GM12865 (cell line): ENCODE measurements at regions not wholly inside any gene's neighbourhood (a gene's known extent, or its start where the extent isn't known, plus 50 kb on each side); places are given as distances from the start of the nearest gene placed in this dataset.

Experiments used
- DNase-seq: peaks from one replicate; pipeline ENCODE4 v3.0.0; 2010; ENCODE audit warnings: low read depth
- H3K4me3 ChIP-seq: 2 replicates; pipeline ENCODE4 v1.5.1; 2011; ENCODE audit warnings: mild to moderate bottlenecking, low read depth, low read length, control low read depth
- TF ChIP-seq, protein P1 (sequence below): IDR thresholded peaks from 2 replicates; pipeline ENCODE4 v1.5.1; 2011; ENCODE audit warnings: low read length, control low read depth, low read depth, inconsistent platforms; ENCODE audit not compliant: insufficient read depth; ENCODE audit errors: missing control alignments

DNA sequence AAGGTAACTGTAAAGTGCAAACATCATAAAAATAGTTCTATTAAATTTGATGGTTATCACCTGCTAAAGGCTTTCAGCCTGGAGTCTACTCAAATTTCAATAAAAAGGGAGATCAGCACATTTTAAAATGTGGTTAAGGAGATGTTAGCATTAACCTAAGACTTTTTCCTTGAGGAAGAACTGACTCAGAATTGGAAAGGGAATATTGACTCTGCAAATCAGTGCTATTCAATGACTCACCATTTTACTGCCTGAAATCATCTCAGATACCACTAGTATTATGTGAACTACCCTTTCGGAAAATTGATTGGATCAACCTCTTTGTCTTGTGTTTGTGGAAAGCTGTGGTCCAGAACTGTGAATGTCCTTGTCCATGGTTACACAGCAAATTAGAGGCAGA, 113.3 kb downstream of the ADRB2 start:
- TF ChIP-seq, protein P1, sequence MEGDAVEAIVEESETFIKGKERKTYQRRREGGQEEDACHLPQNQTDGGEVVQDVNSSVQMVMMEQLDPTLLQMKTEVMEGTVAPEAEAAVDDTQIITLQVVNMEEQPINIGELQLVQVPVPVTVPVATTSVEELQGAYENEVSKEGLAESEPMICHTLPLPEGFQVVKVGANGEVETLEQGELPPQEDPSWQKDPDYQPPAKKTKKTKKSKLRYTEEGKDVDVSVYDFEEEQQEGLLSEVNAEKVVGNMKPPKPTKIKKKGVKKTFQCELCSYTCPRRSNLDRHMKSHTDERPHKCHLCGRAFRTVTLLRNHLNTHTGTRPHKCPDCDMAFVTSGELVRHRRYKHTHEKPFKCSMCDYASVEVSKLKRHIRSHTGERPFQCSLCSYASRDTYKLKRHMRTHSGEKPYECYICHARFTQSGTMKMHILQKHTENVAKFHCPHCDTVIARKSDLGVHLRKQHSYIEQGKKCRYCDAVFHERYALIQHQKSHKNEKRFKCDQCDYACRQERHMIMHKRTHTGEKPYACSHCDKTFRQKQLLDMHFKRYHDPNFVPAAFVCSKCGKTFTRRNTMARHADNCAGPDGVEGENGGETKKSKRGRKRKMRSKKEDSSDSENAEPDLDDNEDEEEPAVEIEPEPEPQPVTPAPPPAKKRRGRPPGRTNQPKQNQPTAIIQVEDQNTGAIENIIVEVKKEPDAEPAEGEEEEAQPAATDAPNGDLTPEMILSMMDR, result no peak
- DNase-seq, result no peak
- no peak overlapping the region for H3K4me3 ChIP-seq

DNA sequence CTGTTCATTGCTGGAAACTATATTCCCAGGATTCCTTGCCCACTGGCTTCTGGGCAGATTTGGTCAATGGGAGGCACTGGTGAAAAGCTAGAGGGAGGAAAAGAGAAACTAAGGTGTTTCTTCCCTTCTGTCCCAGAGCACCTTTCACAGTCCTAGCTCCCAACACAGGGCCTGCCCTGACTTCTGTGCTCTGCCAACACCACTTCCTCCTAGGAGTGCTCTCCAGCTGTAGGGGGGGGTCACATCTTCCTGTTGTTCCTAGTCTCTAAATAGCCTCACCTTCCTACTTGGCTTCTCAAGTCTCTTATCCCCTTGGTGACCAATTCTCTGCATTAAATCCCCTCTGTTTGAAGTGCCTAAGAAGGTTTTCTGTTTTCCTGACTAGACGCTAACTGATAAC, 115.4 kb downstream of the ADRB2 start:
- no peak for DNase-seq
- no peak overlapping the region for H3K4me3 ChIP-seq
- TF ChIP-seq, protein P1, result no peak

DNA sequence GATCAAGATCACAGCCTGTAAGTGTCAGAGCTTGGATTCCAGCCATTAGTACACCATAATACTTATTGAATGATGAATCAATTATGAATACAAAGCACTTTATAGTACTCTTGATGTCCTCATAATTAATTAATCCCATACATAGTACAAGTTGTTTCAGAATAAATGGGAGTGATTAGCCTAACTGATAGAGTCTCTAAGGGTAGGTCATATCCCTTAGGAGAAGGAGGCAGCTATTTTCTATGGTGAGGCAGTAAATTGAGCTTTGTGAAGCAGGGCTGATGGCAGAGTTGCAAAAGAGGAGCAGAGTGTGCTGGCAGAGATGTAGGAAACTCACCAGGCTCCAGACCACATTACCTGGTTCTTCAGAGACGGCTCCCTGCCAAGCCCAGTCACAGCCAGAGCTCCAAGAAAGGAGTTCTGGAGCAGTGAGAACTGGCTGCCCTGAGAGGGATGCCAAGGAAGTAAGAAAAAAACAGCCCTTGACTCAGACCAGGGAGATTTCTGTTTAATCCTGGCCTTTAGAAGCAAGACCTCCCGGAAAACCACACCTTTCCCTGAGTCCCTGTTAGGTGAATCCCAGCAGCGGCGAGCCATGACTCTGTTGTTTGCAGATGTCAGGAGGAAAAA, 112.9 kb downstream of the SH3TC2 start:
- TF ChIP-seq, protein P1, result no peak
- no peak overlapping the region for H3K4me3 ChIP-seq
- no peak for DNase-seq

DNA sequence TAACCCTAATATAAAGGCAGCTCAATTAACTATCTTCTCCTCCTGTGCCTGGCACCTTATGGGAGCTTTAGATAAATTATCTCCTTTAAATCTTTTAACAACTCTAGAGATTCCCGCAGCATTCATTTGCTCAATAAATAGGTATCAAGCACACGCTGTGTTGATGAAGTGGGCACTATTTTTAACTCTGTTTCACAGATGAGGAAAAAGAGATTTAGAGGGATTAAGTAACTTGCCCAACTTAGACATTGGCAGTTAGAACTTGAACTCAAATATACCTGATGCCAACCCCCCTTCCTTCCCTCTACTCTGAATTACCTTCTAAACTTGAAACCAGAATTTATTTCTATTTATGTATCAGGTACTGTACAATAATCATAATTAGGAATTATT, 112.4 kb downstream of the SH3TC2 start:
- no peak overlapping the region for H3K4me3 ChIP-seq
- TF ChIP-seq, protein P1, result no peak
- no peak for DNase-seq

DNA sequence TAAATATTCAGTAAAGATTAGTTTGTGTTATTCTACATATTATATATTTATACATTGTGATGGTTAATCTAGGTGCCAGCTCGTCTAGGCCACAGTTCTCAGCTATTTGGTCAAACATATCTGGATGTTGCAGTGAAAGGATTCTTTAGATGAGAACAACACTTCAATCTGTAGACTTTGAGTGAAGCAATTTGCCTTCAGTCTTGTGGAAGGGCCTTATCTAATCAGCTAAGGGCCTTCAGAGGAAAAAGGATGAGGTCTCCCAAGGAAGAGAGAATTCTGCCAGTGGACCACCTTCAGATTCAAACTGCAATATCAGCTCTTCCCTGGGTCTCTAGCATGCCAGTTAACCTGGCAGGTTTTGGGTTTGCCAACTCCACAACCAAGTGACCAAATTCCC, 112.0 kb downstream of the SH3TC2 start:
- TF ChIP-seq, protein P1, result no peak
- no peak overlapping the region for H3K4me3 ChIP-seq
- no peak for DNase-seq

DNA sequence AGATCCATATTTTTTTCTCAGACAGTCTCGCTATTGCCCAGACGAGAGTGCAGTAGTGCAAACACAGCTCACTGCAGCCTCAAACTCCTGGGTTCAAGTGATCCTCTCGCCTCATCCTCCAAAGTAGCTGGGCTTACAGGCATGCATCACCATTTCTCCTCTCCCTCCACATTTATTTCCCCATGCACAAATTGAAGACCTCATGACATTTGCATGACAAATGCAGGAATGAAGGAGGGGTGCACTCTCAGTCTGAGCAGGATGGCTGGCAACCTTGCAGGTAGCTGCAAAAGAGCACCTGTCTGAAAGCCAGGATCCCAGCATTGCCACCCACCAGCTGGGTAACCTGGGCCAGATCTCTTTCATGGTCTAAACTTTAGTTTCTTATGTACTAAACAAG, 111.2 kb downstream of the SH3TC2 start:
- H3K4me3 ChIP-seq, result no peak overlapping the region
- TF ChIP-seq, protein P1, result no peak
- DNase-seq, result no peak
